Prostate gland (tissue), 2 donors: ENCODE measurements at regions not wholly inside any gene's neighbourhood (a gene's known extent, or its start where the extent isn't known, plus 50 kb on each side); places are given as distances from the start of the nearest gene placed in this dataset.

Experiments used
- DNase-seq: peaks from one replicate; pipeline ENCODE4 v3.0.0-alpha.2; 2019; ENCODE audit warnings: low spot score
- H3K27ac ChIP-seq, 2 donors: fragments of 200-600 bp; sonication (generic); 2 replicates each; pipeline ENCODE4 v1.5.1; 2017 to 2019
- H3K27me3 ChIP-seq: fragments of 200-600 bp; sonication (generic); replicated peaks from 2 replicates; pipeline ENCODE4 v1.5.1; 2019; ENCODE audit not compliant: insufficient read depth
- H3K36me3 ChIP-seq, 2 donors: fragments of 200-600 bp; sonication (generic); 1 replicate in 1 of 2; 2 replicates in 1 of 2; pipeline versions ENCODE4 v1.5.1 to v1.8.1; 2017 to 2019
- H3K4me1 ChIP-seq: fragments of 200-600 bp; sonication (generic); replicated peaks from 2 replicates; pipeline ENCODE4 v1.5.1; 2019
- H3K4me3 ChIP-seq, 2 donors: fragments of 200-600 bp; sonication (generic); 2 replicates each; pipeline ENCODE4 v1.5.1; 2017 to 2019
- H3K9me3 ChIP-seq: fragments of 200-600 bp; sonication (generic); 2 replicates; pipeline ENCODE4 v1.5.1; 2017
- CTCF ChIP-seq, 4 experiments: fragments of 200-600 bp in 2 of 4; fragments of 450-650 bp in 2 of 4; sonication (generic) in 2 of 4; IDR thresholded peaks; 1 replicate in 3 of 4; 2 replicates in 1 of 4; pipeline ENCODE4 v1.5.1; 2016 to 2019; ENCODE audit warnings: antibody characterized with exemption in 4 of 4, mild to moderate bottlenecking in 2 of 4, moderate library complexity in 2 of 4
- POLR2A ChIP-seq: fragments of 450-650 bp; IDR thresholded peaks from one replicate; pipeline ENCODE4 v1.6.1; 2016; ENCODE audit warnings: antibody characterized with exemption, mild to moderate bottlenecking
- POLR2AphosphoS5 ChIP-seq: sonication (generic); formaldehyde crosslinking; IDR thresholded peaks from one replicate; pipeline ENCODE4 v1.6.1; 2017; ENCODE audit warnings: antibody characterized with exemption
- WGBS: methylation state at CpG from one replicate; pipeline ENCODE4 v1.1.5; 2018; 5-methylcytosine and 5-hydroxymethylcytosine counted together
- intact Hi-C: fragments of 100-400 bp; cut with DNase I; formaldehyde crosslinking; loops from one replicate; pipeline ENCODE4 v1.14.2; 2022

GRCh38 chr13:76609643-76610042, 276.6 kb downstream of the KCTD12 start:
- Histone ChIP-seq H3K4me1 (no peaks in the 10 kb centered on the region), H3K9me3 (no peaks in the 10 kb centered on the region), H3K27me3 (no peaks in the 10 kb centered on the region), H3K27ac (no peak overlapping the region), H3K4me3 (no peak overlapping the region), H3K36me3 (no peaks in the 10 kb centered on the region)
- intact Hi-C loops, result no loop called here
- WGBS, result 88% methylated on average over 2 of the region's 2 CpGs
- TF ChIP-seq POLR2A (no peak), POLR2AphosphoS5 (no peak), CTCF (IDR thresholded peaks at IDR 0.05) (no peak)
- no peak for DNase-seq

GRCh38 chr13:76607866-76608265, 278.3 kb downstream of the KCTD12 start:
- no peaks in the 10 kb centered on the region for H3K9me3 ChIP-seq
- no peaks in the 10 kb centered on the region for H3K4me1 ChIP-seq
- intact Hi-C loops, result no loop called here
- 73% methylated on average over 1 of the region's 1 CpG for WGBS
- H3K27me3 ChIP-seq, result no peaks in the 10 kb centered on the region
- H3K36me3 ChIP-seq, result no peaks in the 10 kb centered on the region
- TF ChIP-seq POLR2A, result no peak
- no peak for TF ChIP-seq POLR2AphosphoS5
- TF ChIP-seq CTCF (IDR thresholded peaks at IDR 0.05), result no peak
- H3K4me3 ChIP-seq, result no peak overlapping the region
- H3K27ac ChIP-seq, result no peak overlapping the region
- no peak for DNase-seq

- intact Hi-C loops, result no loop called here
- H3K9me3 ChIP-seq, result no peaks in the 10 kb centered on the region
- no peaks in the 10 kb centered on the region for H3K27me3 ChIP-seq
- DNase-seq, result no peak
- TF ChIP-seq POLR2A, result no peak
- H3K4me1 ChIP-seq, result no peaks in the 10 kb centered on the region
- H3K4me3 ChIP-seq, result no peak overlapping the region
- H3K36me3 ChIP-seq, result no peaks in the 10 kb centered on the region
- H3K27ac ChIP-seq, result no peak overlapping the region
Observed at GRCh38 chr13:76600081-76600480, 286.1 kb downstream of the KCTD12 start.

GRCh38 chr13:76597868-76598267, 288.3 kb downstream of the KCTD12 start:
- 41% methylated on average over 1 of the region's 1 CpG for WGBS
- Histone ChIP-seq H3K27me3 (no peaks in the 10 kb centered on the region), H3K4me1 (no peaks in the 10 kb centered on the region), H3K4me3 (no peak overlapping the region), H3K9me3 (no peaks in the 10 kb centered on the region), H3K27ac (no peak overlapping the region), H3K36me3 (no peaks in the 10 kb centered on the region)
- intact Hi-C loops, result no loop called here
- TF ChIP-seq CTCF (IDR thresholded peaks at IDR 0.05) (no peak), POLR2A (no peak), POLR2AphosphoS5 (no peak)
- no peak for DNase-seq

GRCh38 chr13:76596216-76596615, 290.0 kb downstream of the KCTD12 start:
- H3K27me3 ChIP-seq, result no peaks in the 10 kb centered on the region
- no peaks in the 10 kb centered on the region for H3K9me3 ChIP-seq
- 88% methylated on average over 1 of the region's 1 CpG for WGBS
- no peaks in the 10 kb centered on the region for H3K4me1 ChIP-seq
- H3K4me3 ChIP-seq, result no peak overlapping the region
- no peak for TF ChIP-seq POLR2AphosphoS5
- no peak for TF ChIP-seq POLR2A
- TF ChIP-seq CTCF (IDR thresholded peaks at IDR 0.05), result no peak
- intact Hi-C loops, result no loop called here
- no peak overlapping the region for H3K27ac ChIP-seq
- no peak for DNase-seq
- H3K36me3 ChIP-seq, result no peaks in the 10 kb centered on the region
